ENCODE measurements at regions not wholly inside any gene's neighbourhood (a gene's known extent, or its start where the extent isn't known, plus 50 kb on each side); places are given as distances from the start of the nearest gene placed in this dataset.

- no peak for TF ChIP-seq CTCF (conservative IDR thresholded peaks at IDR 0.05)
- H3K9ac ChIP-seq (ENCODE audit: extremely low read depth, low read length, poor library complexity, severe bottlenecking) = no peak overlapping the region
- H3K4me1 ChIP-seq (ENCODE audit: control insufficient read depth, insufficient read depth, low read length) = no peaks in the 10 kb centered on the region
- no peak overlapping the region for H3K27ac ChIP-seq (ENCODE audit: low read depth, low read length)
- Mint-ChIP-seq H3K27me3 (ENCODE audit: insufficient read depth) (no peaks in the 10 kb centered on the region), H3K4me3 (no peak overlapping the region), H3K4me1 (peaks cover 15% of the 10 kb centered on the region), H3K36me3 (ENCODE audit: low read depth) (no peaks in the 10 kb centered on the region), H3K9me3 (no peaks in the 10 kb centered on the region), H3K27ac (peak overlapping the region; percentile 46)
- H3K27me3 ChIP-seq (ENCODE audit: control insufficient read depth, insufficient read depth, low read length, poor library complexity, severe bottlenecking) = no peaks in the 10 kb centered on the region
- no peak for DNase-seq
- H3K36me3 ChIP-seq (ENCODE audit: control insufficient read depth, insufficient read depth, low read length) = no peaks in the 10 kb centered on the region
- no peak overlapping the region for H3K4me3 ChIP-seq (ENCODE audit: low read length)
- no peaks in the 10 kb centered on the region for H3K9me3 ChIP-seq (ENCODE audit: control insufficient read depth, low read length)
- WGBS, 2 experiments (ENCODE audit: insufficient coverage in 1 of 2, insufficient read length in 1 of 2) = 66% methylated on average over 6 to 8 of the region's 8 CpGs
Measured at GRCh38 chr12:46473634-46474329, 101.2 kb upstream of the SLC38A2 start.

GRCh38 chr12:46472893-46473633, 100.5 kb upstream of the SLC38A2 start:
- 100% methylated on average over 3 of the region's 4 CpGs; no CpG with 5 or more reads in 1 of the 2 experiments for WGBS, 2 experiments (ENCODE audit: insufficient coverage in 1 of 2, insufficient read length in 1 of 2)
- H3K9me3 Mint-ChIP-seq = no peaks in the 10 kb centered on the region
- no peak overlapping the region for H3K27ac ChIP-seq (ENCODE audit: low read depth, low read length)
- no peaks in the 10 kb centered on the region for H3K36me3 Mint-ChIP-seq (ENCODE audit: low read depth)
- H3K27me3 Mint-ChIP-seq (ENCODE audit: insufficient read depth) = no peaks in the 10 kb centered on the region
- H3K9ac ChIP-seq (ENCODE audit: extremely low read depth, low read length, poor library complexity, severe bottlenecking) = no peak overlapping the region
- no peaks in the 10 kb centered on the region for H3K36me3 ChIP-seq (ENCODE audit: control insufficient read depth, insufficient read depth, low read length)
- no peak overlapping the region for H3K4me3 Mint-ChIP-seq
- H3K27ac Mint-ChIP-seq = peak overlapping the region; percentile 46
- H3K4me3 ChIP-seq (ENCODE audit: low read length) = no peak overlapping the region
- TF ChIP-seq CTCF (conservative IDR thresholded peaks at IDR 0.05) = no peak
- no peak for DNase-seq
- H3K9me3 ChIP-seq (ENCODE audit: control insufficient read depth, low read length) = no peaks in the 10 kb centered on the region
- H3K4me1 Mint-ChIP-seq = peaks cover 15% of the 10 kb centered on the region
- H3K4me1 ChIP-seq (ENCODE audit: control insufficient read depth, insufficient read depth, low read length) = no peaks in the 10 kb centered on the region
- no peaks in the 10 kb centered on the region for H3K27me3 ChIP-seq (ENCODE audit: control insufficient read depth, insufficient read depth, low read length, poor library complexity, severe bottlenecking)

- Mint-ChIP-seq H3K9me3 (no peaks in the 10 kb centered on the region), H3K27me3 (ENCODE audit: insufficient read depth) (no peaks in the 10 kb centered on the region), H3K36me3 (ENCODE audit: low read depth) (no peaks in the 10 kb centered on the region), H3K4me1 (peaks cover 12% of the 10 kb centered on the region), H3K4me3 (no peak overlapping the region), H3K27ac (no peak overlapping the region)
- TF ChIP-seq CTCF (conservative IDR thresholded peaks at IDR 0.05) = no peak
- H3K36me3 ChIP-seq (ENCODE audit: control insufficient read depth, insufficient read depth, low read length) = no peaks in the 10 kb centered on the region
- H3K27me3 ChIP-seq (ENCODE audit: control insufficient read depth, insufficient read depth, low read length, poor library complexity, severe bottlenecking) = no peaks in the 10 kb centered on the region
- H3K9me3 ChIP-seq (ENCODE audit: control insufficient read depth, low read length) = no peaks in the 10 kb centered on the region
- no peak overlapping the region for H3K9ac ChIP-seq (ENCODE audit: extremely low read depth, low read length, poor library complexity, severe bottlenecking)
- no peak for DNase-seq
- no peaks in the 10 kb centered on the region for H3K4me1 ChIP-seq (ENCODE audit: control insufficient read depth, insufficient read depth, low read length)
- WGBS, 2 experiments (ENCODE audit: insufficient coverage in 1 of 2, insufficient read length in 1 of 2) = 90 to 94% methylated on average over 2 to 5 of the region's 5 CpGs
- no peak overlapping the region for H3K4me3 ChIP-seq (ENCODE audit: low read length)
- H3K27ac ChIP-seq (ENCODE audit: low read depth, low read length) = no peak overlapping the region
Measured at GRCh38 chr12:46472144-46472705, 99.7 kb upstream of the SLC38A2 start.
